GM12878 (cell line): ENCODE measurements at regions not wholly inside any gene's neighbourhood (a gene's known extent, or its start where the extent isn't known, plus 50 kb on each side); places are given as distances from the start of the nearest gene placed in this dataset.
"Not testable (repeated sequence)": the region's sequence is repeated elsewhere in the genome, so short reads cannot be mapped to it uniquely, and the experiment has no call there.

Experiments
- CTCF ChIP-seq, 3 experiments: IDR thresholded peaks in 2 of 3; conservative IDR thresholded peaks in 1 of 3; 2 replicates each; pipeline ENCODE4 v1.5.1; 2011; ENCODE audit warnings: low read depth in 3 of 3, low read length in 3 of 3, mild to moderate bottlenecking in 3 of 3, control low read depth in 2 of 3, moderate library complexity in 2 of 3, inconsistent platforms in 1 of 3, mixed read lengths in 1 of 3; ENCODE audit not compliant: control insufficient read depth in 2 of 3, insufficient read depth in 1 of 3; ENCODE audit errors: extremely low read depth in 1 of 3
- EP300 ChIP-seq, 2 experiments: fragments of 150-350 bp in 1 of 2; IDR thresholded peaks; 2 replicates each; pipeline ENCODE4 v1.6.1; 2011 to 2012; ENCODE audit warnings: low read depth in 2 of 2, low read length in 2 of 2, borderline replicate concordance in 1 of 2, improper control_type of control experiment in 1 of 2, inconsistent platforms in 1 of 2; ENCODE audit not compliant: control insufficient read depth in 1 of 2
- JUND ChIP-seq: IDR thresholded peaks from 2 replicates; pipeline ENCODE4 v1.6.1; 2012; ENCODE audit warnings: low read depth, mild to moderate bottlenecking, low read length, improper control_type of control experiment, moderate library complexity
- MAX ChIP-seq: IDR thresholded peaks from 2 replicates; pipeline ENCODE4 v1.6.1; 2012; ENCODE audit warnings: low read depth, low read length, improper control_type of control experiment
- NFIC ChIP-seq: IDR thresholded peaks from 2 replicates; pipeline ENCODE4 v1.6.1; 2012; ENCODE audit warnings: low read depth, mild to moderate bottlenecking, inconsistent platforms, low read length, moderate library complexity
- NKRF ChIP-seq: fragments of 450-650 bp; conservative IDR thresholded peaks from 2 replicates; pipeline ENCODE4 v1.6.1; 2017; ENCODE audit warnings: mild to moderate bottlenecking, moderate library complexity
- NR2C1 ChIP-seq: fragments of 450-650 bp; IDR thresholded peaks from 2 replicates; pipeline ENCODE4 v1.6.1; 2017; ENCODE audit warnings: antibody characterized with exemption, mild to moderate bottlenecking, moderate library complexity
- NRF1 ChIP-seq: conservative IDR thresholded peaks from 2 replicates; pipeline ENCODE4 v1.6.1; 2011; ENCODE audit warnings: mild to moderate bottlenecking, low read depth, low read length, improper control_type of control experiment
- SP1 ChIP-seq: IDR thresholded peaks from one replicate; pipeline ENCODE4 v1.6.1; 2011; ENCODE audit warnings: low read depth, low read length
- TF ChIP-seq, protein P1 (sequence below): IDR thresholded peaks from 2 replicates; pipeline ENCODE4 v1.6.1; 2011; ENCODE audit warnings: low read depth, low read length, improper control_type of control experiment, borderline replicate concordance

GRCh38 chr7:136114467-136114866 lies 137.3 kb upstream of the MTPN start:
- TF ChIP-seq SP1; NR2C1; MAX; NKRF; NRF1; JUND; CTCF (IDR thresholded peaks at IDR 0.05 in 2 of 3, conservative IDR thresholded peaks at IDR 0.05 in 1 of 3; ENCODE audit: control insufficient read depth in 2 of 3, extremely low read depth in 1 of 3, insufficient read depth in 1 of 3, low read depth in 3 of 3, low read length in 3 of 3); EP300 (IDR thresholded peaks at IDR 0.05; ENCODE audit: borderline replicate concordance in 1 of 2, control insufficient read depth in 1 of 2, low read depth in 2 of 2, low read length in 2 of 2); NFIC: not testable (repeated sequence)
- TF ChIP-seq, protein P1, sequence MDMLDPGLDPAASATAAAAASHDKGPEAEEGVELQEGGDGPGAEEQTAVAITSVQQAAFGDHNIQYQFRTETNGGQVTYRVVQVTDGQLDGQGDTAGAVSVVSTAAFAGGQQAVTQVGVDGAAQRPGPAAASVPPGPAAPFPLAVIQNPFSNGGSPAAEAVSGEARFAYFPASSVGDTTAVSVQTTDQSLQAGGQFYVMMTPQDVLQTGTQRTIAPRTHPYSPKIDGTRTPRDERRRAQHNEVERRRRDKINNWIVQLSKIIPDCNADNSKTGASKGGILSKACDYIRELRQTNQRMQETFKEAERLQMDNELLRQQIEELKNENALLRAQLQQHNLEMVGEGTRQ: not testable (repeated sequence)
